Prostate gland (tissue), 2 donors: ENCODE measurements at regions not wholly inside any gene's neighbourhood (a gene's known extent, or its start where the extent isn't known, plus 50 kb on each side); places are given as distances from the start of the nearest gene placed in this dataset.

Source experiments
- CTCF ChIP-seq, 4 experiments: fragments of 200-600 bp in 2 of 4; fragments of 450-650 bp in 2 of 4; sonication (generic) in 2 of 4; IDR thresholded peaks; 1 replicate in 3 of 4; 2 replicates in 1 of 4; pipeline ENCODE4 v1.5.1; 2016 to 2019; ENCODE audit warnings: antibody characterized with exemption in 4 of 4, mild to moderate bottlenecking in 2 of 4, moderate library complexity in 2 of 4
- POLR2A ChIP-seq: fragments of 450-650 bp; IDR thresholded peaks from one replicate; pipeline ENCODE4 v1.6.1; 2016; ENCODE audit warnings: antibody characterized with exemption, mild to moderate bottlenecking
- POLR2AphosphoS5 ChIP-seq: sonication (generic); formaldehyde crosslinking; IDR thresholded peaks from one replicate; pipeline ENCODE4 v1.6.1; 2017; ENCODE audit warnings: antibody characterized with exemption

- TF ChIP-seq CTCF (IDR thresholded peaks at IDR 0.05) = no peak
- TF ChIP-seq POLR2AphosphoS5 = no peak
- TF ChIP-seq POLR2A = no peak
Measured at GRCh38 chr12:131442337-131442918, 268.5 kb upstream of the SFSWAP start.
